ENCODE measurements at regions not wholly inside any gene's neighbourhood (a gene's known extent, or its start where the extent isn't known, plus 50 kb on each side); places are given as distances from the start of the nearest gene placed in this dataset.

DNA sequence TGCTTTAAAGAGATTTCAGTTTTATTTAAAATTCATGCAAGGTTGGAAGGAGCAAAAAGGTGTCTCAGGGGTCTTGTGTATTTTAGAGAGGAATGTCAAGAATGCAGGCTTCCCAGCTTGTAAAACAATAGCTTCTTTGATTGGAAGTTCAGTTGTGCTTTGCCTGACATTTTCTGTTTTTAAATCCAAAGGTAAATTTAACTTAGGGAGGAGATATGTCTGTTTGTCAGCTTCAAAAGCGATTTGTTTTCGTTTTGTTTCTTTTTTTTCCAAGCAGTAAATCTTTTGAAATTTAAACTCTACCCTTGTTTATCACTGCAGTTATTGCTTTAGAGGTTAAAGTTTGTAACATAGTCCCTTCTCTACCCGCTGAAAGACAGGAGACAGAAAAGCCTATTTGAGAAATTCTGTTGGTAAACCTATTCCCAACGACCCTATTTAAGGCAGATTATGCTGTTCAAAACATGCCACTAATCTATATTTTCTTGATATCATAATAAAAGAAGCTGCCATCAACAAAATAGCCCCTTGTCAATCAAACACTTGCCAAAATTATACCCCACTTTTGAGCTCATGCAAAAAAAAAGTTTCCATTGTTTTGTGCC lies 639.6 kb downstream of the IRS1 start:
- H3K4me3 ChIP-seq (replicated peaks in 1 of 4; ENCODE audit: control extremely low read depth in 1 of 4, insufficient read depth in 1 of 4, low read depth in 3 of 4, low read length in 4 of 4): no peak overlapping the region
- no peak overlapping the region for H2AFZ ChIP-seq (ENCODE audit: low read length)
- H3K9ac ChIP-seq (ENCODE audit: insufficient read depth, low read length): no peak overlapping the region
- H3K9me3 ChIP-seq (ENCODE audit: control insufficient read depth, insufficient read depth, low read depth, low read length): no peaks in the 10 kb centered on the region
- no peak overlapping the region for H3K4me2 ChIP-seq (ENCODE audit: extremely low read depth, insufficient read depth, low read length)
- no peaks in the 10 kb centered on the region for H3K79me2 ChIP-seq (ENCODE audit: control insufficient read depth, insufficient read depth, low read length)
- peak in 1 of 2 donors; percentile 21 for DNase-seq (ENCODE audit: low read depth in 2 of 2)
- H3K27ac ChIP-seq (ENCODE audit: insufficient read depth, low read length): no peak overlapping the region
- H3K4me1 ChIP-seq (ENCODE audit: control insufficient read depth, extremely low read depth, insufficient read depth, low read length): no peaks in the 10 kb centered on the region
- H3K27me3 ChIP-seq (ENCODE audit: control insufficient read depth, insufficient read depth, low read length): no peaks in the 10 kb centered on the region
- TF ChIP-seq, protein P1, sequence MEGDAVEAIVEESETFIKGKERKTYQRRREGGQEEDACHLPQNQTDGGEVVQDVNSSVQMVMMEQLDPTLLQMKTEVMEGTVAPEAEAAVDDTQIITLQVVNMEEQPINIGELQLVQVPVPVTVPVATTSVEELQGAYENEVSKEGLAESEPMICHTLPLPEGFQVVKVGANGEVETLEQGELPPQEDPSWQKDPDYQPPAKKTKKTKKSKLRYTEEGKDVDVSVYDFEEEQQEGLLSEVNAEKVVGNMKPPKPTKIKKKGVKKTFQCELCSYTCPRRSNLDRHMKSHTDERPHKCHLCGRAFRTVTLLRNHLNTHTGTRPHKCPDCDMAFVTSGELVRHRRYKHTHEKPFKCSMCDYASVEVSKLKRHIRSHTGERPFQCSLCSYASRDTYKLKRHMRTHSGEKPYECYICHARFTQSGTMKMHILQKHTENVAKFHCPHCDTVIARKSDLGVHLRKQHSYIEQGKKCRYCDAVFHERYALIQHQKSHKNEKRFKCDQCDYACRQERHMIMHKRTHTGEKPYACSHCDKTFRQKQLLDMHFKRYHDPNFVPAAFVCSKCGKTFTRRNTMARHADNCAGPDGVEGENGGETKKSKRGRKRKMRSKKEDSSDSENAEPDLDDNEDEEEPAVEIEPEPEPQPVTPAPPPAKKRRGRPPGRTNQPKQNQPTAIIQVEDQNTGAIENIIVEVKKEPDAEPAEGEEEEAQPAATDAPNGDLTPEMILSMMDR (conservative IDR thresholded peaks at IDR 0.05 in 1 of 2, IDR thresholded peaks at IDR 0.05 in 1 of 2; ENCODE audit: low read depth in 1 of 2, low read length in 2 of 2): no peak
- TF ChIP-seq EZH2 (IDR thresholded peaks at IDR 0.05; ENCODE audit: low read length, missing control alignments): no peak
- no peaks in the 10 kb centered on the region for H4K20me1 ChIP-seq (ENCODE audit: control insufficient read depth, extremely low read depth, insufficient read depth, low read length)
- no peaks in the 10 kb centered on the region for H3K36me3 ChIP-seq (ENCODE audit: control insufficient read depth, insufficient read depth, low read length)

DNA sequence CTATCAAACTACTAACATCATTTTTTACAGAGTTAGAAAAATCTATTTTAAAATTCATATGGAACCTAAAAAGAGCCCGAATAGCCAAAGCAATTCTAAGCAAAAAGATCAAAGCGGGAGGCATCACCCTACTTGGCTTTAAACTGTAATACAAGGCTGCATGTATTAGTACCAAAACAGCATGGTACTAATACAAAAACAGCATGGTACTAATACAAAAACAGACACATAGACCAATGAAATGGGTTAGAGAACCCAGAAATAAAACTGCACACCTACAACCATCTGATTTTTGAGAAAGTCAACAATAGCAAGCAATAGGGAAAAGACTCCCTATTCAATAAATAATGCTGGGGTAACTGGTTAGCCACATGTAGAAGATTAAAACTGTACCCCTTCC lies 640.7 kb downstream of the IRS1 start:
- Histone ChIP-seq H3K27me3 (ENCODE audit: control insufficient read depth, insufficient read depth, low read length) (no peaks in the 10 kb centered on the region), H3K4me2 (ENCODE audit: extremely low read depth, insufficient read depth, low read length) (no peak overlapping the region), H3K4me3 (replicated peaks in 1 of 4; ENCODE audit: control extremely low read depth in 1 of 4, insufficient read depth in 1 of 4, low read depth in 3 of 4, low read length in 4 of 4) (no peak overlapping the region), H4K20me1 (ENCODE audit: control insufficient read depth, extremely low read depth, insufficient read depth, low read length) (no peaks in the 10 kb centered on the region), H3K9ac (ENCODE audit: insufficient read depth, low read length) (no peak overlapping the region), H3K9me3 (ENCODE audit: control insufficient read depth, insufficient read depth, low read depth, low read length) (no peaks in the 10 kb centered on the region), H3K79me2 (ENCODE audit: control insufficient read depth, insufficient read depth, low read length) (no peaks in the 10 kb centered on the region), H3K4me1 (ENCODE audit: control insufficient read depth, extremely low read depth, insufficient read depth, low read length) (no peaks in the 10 kb centered on the region), H2AFZ (ENCODE audit: low read length) (no peak overlapping the region), H3K27ac (ENCODE audit: insufficient read depth, low read length) (no peak overlapping the region), H3K36me3 (ENCODE audit: control insufficient read depth, insufficient read depth, low read length) (no peaks in the 10 kb centered on the region)
- TF ChIP-seq, protein P1 (conservative IDR thresholded peaks at IDR 0.05 in 1 of 2, IDR thresholded peaks at IDR 0.05 in 1 of 2; ENCODE audit: low read depth in 1 of 2, low read length in 2 of 2): no peak
- TF ChIP-seq EZH2 (IDR thresholded peaks at IDR 0.05; ENCODE audit: low read length, missing control alignments): no peak
- DNase-seq (ENCODE audit: low read depth in 2 of 2): no peak

DNA sequence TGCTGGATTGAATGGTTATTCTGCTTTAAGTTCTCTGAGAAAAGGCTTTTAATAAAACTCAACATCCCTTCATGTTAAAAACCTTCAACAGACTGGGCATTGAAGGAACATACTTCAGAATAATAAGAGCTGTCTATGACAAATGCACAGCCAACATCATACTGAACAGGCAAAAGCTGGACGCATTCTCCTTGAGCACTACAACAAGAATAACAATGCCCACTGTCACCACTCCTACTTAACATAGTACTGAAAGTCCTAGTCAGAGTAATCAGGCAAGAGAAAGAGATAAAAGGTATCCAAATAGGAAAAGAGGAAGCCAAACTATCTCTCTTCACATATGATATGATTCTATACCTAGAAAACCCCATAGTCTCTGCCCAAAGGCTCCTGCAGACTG lies 641.4 kb downstream of the IRS1 start:
- no peaks in the 10 kb centered on the region for H3K36me3 ChIP-seq (ENCODE audit: control insufficient read depth, insufficient read depth, low read length)
- H4K20me1 ChIP-seq (ENCODE audit: control insufficient read depth, extremely low read depth, insufficient read depth, low read length): no peaks in the 10 kb centered on the region
- H3K9ac ChIP-seq (ENCODE audit: insufficient read depth, low read length): no peak overlapping the region
- H2AFZ ChIP-seq (ENCODE audit: low read length): no peak overlapping the region
- no peak for DNase-seq (ENCODE audit: low read depth in 2 of 2)
- H3K27ac ChIP-seq (ENCODE audit: insufficient read depth, low read length): no peak overlapping the region
- H3K79me2 ChIP-seq (ENCODE audit: control insufficient read depth, insufficient read depth, low read length): no peaks in the 10 kb centered on the region
- no peaks in the 10 kb centered on the region for H3K27me3 ChIP-seq (ENCODE audit: control insufficient read depth, insufficient read depth, low read length)
- no peak for TF ChIP-seq EZH2 (IDR thresholded peaks at IDR 0.05; ENCODE audit: low read length, missing control alignments)
- TF ChIP-seq, protein P1 (conservative IDR thresholded peaks at IDR 0.05 in 1 of 2, IDR thresholded peaks at IDR 0.05 in 1 of 2; ENCODE audit: low read depth in 1 of 2, low read length in 2 of 2): no peak
- H3K4me1 ChIP-seq (ENCODE audit: control insufficient read depth, extremely low read depth, insufficient read depth, low read length): no peaks in the 10 kb centered on the region
- H3K4me3 ChIP-seq (replicated peaks in 1 of 4; ENCODE audit: control extremely low read depth in 1 of 4, insufficient read depth in 1 of 4, low read depth in 3 of 4, low read length in 4 of 4): no peak overlapping the region
- H3K4me2 ChIP-seq (ENCODE audit: extremely low read depth, insufficient read depth, low read length): no peak overlapping the region
- no peaks in the 10 kb centered on the region for H3K9me3 ChIP-seq (ENCODE audit: control insufficient read depth, insufficient read depth, low read depth, low read length)
